Mesenteric fat pad (tissue), 1 donor: ENCODE measurements at regions not wholly inside any gene's neighbourhood (a gene's known extent, or its start where the extent isn't known, plus 50 kb on each side); places are given as distances from the start of the nearest gene placed in this dataset.
"Not testable (repeated sequence)": the region's sequence is repeated elsewhere in the genome, so short reads cannot be mapped to it uniquely, and the experiment has no call there.

Experiments used
- DNase-seq: peaks from one replicate; pipeline ENCODE4 v3.0.0-alpha.2; 2020; ENCODE audit warnings: low spot score
- donor health status: DM: yes; HTN: yes; CAD: no.

DNA sequence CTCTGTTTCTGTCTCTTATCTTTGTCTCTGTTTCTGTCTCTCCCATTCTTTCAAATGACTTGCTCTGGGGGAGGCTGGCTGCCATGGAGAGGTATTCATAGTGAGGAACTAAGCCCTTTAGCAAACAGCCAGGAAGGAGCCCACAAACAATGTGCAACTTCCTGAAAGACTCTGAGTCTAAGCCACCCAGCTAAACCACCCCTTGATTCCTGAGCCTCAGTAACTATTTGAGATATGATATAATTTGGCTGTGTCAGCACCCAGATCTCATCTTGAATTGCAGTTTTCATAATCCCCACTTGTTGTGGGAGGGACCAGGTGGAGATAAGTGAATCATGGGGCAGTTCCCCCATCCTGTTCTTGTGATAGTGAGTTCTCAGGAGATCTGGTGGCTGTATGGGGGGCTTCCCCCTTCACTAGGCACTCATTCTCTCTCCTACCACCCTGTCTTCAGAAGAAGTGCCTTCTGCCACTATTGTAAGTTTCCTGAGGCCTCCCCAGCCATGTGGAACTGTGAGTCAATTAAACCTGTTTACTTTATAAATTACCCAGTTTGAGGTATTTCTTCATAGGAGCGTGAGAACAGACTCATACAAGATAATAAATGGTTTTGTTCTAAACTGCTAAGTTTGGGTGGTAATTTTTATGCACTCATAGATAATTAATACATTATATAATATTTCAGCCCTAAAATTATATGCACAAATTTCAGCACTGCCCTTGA, 121.2 kb upstream of the FOXP2 start:
- DNase-seq = no peak

DNA sequence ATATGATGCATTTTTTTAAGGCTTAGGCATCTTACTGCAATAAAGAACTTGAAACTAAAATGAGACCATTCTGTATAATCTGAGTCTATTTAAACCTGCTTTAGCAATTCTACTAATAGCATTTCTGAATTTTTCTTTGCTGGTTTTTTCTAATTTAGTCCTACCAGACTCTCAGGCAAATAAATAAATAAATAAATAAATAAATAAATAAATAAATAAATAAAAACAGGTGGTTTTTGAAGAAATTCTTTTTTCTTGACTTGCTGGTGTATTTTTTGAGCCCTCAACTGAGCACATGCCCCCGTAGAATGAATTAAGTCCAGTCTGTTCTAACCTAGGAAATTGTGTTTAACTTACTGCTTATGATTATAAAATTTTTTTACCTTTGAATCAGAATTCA, 134.7 kb upstream of the FOXP2 start:
- DNase-seq = no peak

DNA sequence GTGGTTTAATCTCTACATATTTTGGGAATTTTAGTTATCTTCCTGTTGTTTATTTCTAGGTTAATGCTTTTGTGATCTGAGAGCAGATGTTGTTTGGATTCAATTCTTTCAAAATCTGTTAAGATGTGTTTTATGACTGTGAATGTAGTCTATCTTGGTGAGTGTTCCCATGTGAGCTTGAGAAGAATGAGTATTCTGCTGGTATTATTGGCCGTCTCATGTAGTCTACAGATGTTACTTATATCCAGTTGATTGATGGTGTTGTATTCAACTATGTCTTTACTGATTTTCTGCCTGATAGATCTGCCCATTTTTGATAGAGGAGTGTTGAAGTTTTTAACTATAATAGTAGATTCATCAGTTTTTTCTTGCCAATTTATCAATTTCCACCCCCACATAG, 141.4 kb upstream of the FOXP2 start:
- no peak for DNase-seq

DNA sequence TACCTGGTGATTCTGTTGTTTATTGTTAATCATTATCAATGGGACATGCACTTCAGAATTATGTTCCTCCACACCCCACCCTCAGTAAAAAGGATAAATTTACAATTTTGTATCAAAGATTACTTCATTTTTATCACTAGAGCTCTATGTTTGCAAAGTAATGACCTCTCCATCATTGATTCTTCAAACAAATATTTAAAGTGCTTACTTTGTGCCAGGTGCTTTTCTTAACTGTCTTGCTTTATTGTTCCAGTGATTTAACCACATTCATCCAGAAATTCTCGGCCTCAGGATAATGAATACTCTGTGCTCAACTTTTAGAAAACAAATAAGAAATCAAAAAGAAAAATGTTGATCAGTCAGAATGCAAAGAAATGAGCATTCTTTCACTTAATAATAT, 144.9 kb upstream of the FOXP2 start:
- DNase-seq = no peak

DNA sequence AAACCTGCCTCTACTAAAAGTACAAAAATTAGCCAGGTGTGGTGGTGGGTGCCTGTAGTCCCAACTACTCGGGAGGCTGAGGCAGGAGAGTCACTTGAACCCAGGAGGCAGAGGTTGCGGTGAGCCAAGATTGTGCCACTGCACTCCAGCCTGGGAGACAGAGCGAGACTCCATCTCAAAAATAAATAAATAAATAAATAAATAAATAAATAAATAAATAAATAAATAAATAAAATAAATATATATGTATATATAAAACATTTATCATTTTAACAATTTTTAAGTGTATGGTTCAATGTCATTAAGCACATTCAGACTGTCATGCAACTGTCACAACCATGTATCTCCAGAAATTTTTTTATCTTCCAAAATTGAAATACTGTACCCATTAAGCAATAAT, 147.1 kb upstream of the FOXP2 start:
- not testable (repeated sequence) for DNase-seq

DNA sequence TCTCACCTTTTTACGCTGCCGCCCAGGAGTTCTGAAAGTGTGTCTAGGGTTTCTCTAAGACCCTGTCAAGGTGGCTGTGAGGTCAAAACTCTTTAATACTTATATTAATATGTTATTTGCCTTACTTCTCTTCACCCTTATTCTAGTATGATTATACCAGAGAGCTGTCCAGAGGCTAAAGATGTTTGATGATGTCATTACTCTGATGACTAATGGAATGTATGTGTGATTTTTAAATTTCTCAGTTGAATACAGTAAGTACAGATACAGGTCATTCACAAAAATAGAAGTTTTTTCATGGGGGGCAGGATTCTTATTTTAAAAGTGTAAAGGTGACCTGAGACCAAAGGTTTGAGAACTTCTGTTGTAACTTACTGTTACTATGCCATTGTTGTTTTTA, 150.6 kb upstream of the FOXP2 start:
- no peak for DNase-seq

DNA sequence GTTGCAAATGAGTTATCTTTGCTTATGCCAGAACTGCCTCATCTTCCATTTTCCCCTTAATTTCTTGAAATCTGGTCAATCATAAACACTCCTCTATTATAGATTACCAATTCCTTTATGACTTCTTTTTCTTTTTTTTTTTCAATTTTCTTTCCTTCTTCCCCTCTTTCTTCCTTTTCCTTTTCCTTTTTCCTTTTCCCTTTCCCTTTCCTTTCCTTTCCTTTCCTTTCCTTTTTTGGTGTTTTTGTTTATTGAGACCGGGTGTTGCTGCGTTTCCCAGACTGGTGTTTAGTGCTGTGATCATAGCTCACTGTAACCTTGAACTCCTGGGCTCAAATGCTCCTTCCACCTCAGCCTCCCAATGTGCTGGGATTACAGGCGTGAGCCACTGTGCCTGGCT, 151.4 kb upstream of the FOXP2 start:
- DNase-seq = no peak

DNA sequence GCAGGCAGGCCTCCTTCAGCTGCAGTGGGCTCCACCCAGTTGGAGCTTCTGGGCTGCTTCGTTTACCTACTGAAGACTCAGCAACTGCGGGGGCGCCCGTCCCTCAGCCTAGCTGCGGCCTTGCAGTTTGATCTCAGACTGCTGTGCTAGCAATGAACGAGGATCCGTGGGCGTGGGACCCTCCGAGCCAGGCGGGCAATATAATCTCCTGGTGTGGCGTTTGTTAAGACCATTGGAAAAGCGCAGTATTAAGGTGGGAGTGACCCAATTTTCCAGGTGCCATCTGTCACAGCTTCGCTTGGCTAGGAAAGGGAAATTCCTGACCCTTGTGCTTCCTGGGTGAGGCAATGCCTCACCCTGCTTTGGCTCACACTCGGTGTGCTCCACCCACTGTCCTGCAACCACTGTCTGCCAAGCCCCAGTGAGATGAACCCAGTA, 159.2 kb upstream of the FOXP2 start:
- DNase-seq = no peak

DNA sequence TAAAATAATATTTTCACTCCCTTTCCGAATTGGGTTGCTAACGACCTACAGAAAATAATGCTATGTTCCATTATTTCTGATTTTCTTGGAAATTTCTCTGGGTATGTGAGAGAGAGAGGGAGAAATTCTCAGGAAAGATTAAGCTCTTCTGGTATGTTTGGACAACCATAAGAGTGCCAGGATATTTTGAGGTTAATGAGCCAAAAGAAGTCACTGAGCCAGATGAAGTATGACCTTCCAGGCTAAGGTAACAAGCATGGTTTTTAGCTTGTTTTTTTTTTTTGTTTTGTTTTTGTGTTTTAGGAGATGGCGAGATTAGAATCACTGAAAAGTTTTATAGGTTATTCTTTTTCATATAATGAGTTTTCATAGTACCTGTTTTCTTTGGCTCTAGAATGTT, 171.0 kb upstream of the FOXP2 start:
- no peak for DNase-seq

DNA sequence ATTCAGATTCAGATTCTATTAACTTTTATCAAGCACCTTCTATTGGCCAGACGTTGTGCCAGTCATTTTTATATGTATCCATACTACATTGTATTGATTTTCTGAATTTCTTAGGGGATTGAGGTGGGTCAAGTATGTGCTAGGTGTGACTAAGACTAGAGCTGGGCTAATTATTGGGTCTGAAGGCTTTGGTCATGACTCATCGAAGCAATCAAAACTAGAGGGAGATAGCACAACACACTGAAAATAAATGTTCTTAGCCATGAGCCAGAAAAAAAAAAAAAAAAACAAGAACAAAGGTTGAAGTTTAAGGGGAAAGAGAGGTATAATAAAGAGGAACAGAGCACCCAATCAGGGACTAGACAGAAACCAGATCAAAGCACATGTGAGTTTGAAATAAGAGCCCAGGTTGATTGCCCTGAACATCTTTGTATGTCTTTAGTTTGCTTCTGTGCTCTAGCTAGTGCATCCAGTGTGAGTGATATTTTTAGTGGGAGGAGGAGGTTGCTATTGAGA, 171.6 kb upstream of the FOXP2 start:
- DNase-seq = no peak

DNA sequence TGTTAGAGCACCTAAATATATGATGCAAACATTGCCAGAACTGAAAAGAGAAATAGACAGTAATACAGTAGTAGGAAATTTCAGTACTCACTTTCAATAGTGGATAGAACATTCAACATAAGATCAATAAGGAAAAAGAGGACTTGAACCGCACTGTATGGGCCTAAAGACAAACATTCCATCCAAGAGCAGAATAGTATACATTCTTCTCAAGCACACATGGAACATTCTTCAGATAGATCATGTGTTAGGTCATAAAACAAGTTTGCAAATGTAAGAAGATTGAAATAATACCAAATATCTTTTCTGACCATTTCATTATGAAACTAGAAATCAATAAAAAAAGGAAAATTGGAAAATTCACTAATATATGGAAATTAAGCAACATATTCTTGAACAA, 185.4 kb upstream of the FOXP2 start:
- no peak for DNase-seq

DNA sequence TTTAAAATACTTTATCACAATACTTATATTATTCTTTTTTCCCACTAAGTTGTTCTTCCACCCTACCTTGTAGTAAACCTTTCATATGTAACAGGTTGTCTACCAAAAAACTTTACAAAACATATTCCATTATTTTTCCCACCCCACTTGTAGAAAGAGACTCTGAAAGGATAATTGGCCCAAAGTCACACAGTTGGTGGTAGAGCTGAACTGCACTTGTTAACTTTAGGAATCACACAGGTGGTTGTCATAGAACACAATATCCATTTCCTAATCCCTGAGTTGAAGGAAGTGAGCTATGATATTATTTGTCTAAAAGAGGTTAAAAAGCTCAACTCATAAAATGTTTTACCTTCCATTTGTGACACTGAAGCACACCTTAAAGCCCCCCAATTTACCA, 188.8 kb upstream of the FOXP2 start:
- DNase-seq = no peak

DNA sequence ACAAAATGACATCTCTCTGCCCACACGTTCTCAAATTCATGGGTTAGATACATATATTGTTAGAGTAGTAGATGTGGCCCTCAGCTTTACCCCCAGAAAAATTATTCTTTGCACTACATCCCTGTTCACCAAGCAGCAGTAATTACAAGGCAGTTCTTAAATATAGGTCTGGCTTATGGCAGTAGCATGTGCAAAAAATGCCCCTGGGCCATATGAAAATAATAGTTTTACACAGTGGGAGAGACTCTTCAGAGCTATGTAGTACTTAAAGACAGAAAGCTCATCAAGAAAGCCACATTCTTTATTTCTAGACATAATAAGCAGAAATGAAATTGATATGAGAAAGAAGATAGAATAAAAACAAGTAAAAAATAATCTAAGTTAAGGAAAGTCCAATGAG, 196.3 kb upstream of the FOXP2 start:
- DNase-seq = no peak

DNA sequence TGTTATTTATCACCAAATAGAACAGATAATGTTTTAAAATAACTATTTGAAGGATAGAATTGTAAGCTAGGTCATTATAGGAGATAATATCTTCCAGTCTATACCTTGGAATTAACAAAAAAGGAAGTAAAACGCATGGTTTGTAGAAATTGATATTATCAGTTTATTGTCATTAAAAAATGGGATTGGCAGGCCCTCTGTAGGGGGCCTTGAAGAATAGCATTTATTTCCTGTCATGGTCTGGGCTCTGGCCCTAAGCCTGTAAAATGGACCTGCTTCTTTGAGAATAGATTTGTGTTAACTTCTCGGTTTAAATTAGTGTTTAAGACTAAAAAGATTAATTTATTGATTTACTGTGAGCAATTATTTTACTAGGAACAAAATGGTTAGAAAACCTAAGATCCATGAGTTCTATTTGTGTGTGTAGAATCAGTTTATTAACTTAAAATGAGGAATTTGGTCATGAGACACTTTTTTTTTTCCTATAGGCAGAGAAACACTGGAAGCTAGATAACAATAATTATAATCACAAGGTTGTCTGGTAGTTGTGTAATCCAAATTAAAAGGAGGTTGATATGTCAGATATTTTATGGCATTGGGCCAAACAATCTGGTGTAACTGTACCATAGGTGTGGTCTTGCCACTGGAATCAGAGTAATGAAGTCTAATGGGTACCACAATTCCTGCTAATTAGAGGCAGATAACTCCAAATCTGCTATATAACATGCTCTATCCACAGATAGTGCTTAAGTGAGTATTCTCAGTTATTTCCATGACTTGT, 197.4 kb upstream of the FOXP2 start:
- DNase-seq = no peak

DNA sequence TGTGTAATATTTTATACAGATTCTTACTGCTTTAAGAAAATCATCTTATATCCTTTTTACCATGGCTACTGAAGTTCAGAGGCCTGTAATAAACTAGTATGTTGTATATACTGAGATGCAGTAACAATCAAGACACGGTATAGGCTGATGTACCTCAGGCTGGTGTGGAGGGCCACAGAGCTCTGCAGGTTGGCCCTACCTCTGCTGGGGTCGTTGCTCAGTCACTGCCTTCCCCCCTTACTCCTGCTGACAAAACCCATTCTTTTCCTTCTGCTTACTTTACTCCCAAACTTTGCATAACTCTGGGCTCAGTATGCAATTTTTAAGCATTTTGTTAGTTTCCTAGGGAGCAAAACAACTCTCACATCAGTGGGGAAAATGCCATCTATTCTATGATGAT, 200.1 kb upstream of the FOXP2 start:
- no peak for DNase-seq

DNA sequence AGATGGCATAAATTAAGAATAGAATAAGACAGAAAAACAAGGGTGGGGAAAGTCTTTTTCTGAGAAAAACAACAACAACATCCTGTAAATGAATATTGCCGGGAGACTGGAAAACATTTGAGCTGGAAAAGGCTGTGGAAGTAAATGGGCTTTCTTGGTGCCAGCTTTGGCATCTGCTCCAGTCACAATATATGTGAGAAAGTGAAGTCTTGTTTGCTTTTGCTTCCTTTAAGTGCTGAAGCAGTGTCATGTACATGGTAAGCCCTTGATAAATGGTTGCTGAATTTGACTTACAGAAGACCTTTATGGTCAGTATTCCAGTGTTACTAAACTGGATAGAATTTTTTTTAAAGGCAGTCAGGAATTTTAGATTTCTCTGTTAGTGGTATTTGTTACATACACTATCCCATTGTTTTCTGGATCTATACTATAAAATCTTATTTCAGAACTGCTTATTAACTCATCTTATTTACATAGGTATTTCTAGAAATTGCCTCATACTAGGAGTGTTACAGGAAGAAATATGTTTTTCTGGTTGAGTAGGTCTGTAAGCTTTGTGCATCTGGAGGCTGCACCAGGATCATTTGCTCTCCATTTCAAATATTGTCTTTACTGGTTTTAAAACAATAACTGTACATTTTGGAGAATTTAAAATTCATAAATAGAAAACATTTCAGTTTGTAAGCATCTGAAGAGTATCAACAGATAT, 201.7 kb upstream of the FOXP2 start:
- DNase-seq = no peak

DNA sequence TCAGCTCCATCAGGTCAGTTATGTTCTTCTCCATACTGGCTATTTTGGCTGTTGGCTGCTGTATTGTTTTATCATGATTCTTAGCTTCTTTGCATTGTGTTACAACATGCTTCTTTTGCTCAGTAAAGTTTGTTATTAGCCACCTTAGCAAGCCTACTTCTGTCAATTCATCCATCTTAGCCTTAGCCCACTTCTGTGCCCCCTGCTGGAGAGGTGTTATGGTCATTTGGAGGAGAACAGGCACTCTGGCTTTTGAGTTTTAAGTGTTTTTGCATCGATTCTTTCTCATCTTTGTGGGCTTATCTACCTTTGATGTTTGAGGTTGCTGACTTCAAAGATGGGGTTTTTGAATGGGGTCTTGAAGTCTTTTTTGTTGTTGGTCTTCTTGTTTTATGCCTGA, 204.6 kb upstream of the FOXP2 start:
- DNase-seq = no peak

DNA sequence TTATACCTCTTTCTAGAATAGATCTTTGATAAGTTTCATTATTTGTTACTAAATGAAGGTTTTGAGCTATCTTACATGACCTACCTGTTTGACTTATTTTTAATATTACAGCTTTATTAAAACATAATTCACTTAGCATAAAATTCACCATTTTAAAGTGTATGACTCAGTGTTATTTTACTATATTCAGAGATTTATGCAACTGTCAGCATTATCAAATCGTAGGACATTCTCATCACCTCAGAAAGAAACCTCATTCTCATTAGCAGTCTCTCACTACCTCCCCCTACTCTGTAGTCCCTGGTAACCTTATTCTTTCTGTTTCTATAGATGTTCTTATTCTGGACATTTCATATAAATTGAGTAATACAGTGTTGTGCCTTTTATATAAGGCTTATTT, 207.9 kb upstream of the FOXP2 start:
- DNase-seq = no peak

DNA sequence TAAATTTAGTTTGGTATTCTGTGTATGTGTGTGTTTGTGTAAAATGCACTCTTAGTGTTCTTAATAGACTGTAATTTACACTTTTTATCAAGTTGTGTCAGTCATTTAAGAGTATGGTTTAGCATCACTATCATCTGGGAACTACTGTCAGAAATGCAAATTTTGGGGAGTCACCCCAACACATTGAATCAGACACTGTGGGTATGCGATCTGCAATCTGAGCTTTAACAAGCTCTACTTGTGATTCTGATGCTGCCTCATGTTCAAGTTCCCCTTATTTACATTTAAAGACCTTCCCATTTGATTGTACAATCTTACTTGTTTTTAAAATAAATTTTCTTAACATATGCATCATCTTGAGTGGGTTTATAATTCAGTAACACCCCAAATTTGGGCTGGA, 218.1 kb upstream of the FOXP2 start:
- DNase-seq = no peak

DNA sequence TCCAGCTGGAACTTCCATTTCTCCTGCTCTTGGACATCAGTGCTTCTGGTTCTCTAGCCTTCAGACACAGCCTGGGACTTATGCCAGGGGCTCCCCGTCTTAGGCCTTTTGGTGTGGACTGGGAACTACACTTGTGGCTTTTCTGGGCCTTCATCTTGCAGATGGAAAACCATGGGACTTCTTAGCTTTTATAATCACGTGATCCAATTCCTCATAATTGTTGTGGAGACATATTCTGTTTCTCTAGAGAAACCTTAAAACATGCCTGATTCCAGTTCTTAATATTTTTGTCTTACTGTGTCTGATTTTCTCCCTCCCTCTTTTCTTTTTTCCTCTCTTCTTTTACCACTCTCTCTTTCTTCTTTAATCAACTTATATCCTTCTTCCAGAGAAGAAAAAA, 224.2 kb upstream of the FOXP2 start:
- no peak for DNase-seq

DNA sequence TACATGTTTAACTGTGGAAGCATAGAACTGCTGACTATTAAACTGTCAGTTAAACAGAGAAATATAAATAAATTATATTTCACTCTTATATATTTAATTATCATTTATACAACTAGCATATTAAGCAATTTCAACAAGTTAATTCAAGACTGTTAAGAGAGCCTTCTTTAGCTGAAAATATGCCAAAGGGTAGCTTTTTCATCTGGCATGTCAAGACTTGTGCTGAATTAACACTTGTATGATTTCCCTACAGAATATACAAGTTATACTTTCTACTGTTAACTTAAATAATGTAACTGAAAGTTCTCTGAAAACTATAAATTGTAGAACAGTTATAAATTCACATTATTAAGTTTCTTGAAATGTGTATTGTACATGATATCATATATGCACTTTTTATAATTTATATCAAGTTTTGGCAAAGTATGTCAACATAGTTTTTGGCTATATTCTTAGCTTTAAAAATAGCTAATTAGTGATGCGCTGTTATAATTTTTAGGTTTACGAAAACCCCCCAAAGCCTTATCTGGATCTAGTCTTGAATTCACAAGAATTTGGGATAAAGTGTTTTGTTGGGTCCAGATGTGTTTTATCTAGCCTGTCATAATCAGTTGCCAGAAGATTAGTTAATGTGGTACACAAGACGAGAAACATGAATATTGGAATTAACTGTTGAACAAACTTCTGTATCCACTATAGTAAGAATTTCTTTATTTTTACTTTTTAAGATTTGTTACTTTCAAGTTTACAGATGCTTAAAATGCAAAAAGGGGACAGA, 231.1 kb upstream of the FOXP2 start:
- DNase-seq = no peak
